Renal cortex interstitium (tissue), 11 donors: ENCODE measurements at regions not wholly inside any gene's neighbourhood (a gene's known extent, or its start where the extent isn't known, plus 50 kb on each side); places are given as distances from the start of the nearest gene placed in this dataset.

Source experiments
- DNase-seq, 11 donors: peaks; one replicate each; pipeline ENCODE4 v3.0.0-alpha.2; 2013; ENCODE audit warnings: low read depth in 9 of 11, low spot score in 4 of 11; ENCODE audit errors: extremely low read depth in 1 of 11

DNA sequence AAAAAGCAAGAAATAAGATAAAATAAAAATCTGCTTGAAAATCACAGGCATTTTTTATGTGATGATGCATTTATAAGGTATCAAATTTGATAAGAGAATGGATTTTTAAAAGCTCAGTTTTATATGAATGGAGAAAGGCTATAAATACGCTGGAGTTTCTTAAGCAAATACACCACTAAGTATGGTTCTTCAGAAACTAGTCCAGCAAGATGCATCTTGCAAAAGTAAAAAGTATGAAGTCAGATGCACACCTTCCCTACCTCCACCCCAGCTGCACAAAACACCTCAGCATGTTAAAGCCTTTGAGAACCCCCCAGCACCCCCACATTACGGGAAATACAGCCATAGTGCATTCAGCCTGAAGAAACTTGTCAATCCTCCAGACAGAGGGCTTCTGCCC is 143.1 kb upstream of the PROX1 start:
- no peak for DNase-seq

DNA sequence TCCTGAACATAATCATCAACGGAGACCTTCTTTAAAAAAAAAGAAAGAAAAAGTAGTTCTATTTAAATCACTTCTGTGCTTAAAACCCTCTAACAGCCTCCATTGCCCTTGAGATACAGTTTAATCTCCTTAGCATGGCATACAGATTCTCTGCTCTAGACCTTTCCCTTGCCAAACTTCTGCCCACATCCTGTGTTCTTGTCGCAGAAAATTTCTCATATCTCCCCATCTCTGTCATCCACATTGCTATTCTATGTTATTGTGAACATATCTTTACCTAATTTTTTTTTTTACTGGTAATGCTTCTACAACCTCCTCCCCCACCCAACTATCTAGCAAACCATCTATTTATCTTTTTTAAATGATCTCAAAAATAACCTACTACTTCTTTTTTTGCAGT is 135.7 kb upstream of the PROX1 start:
- DNase-seq, result no peak

DNA sequence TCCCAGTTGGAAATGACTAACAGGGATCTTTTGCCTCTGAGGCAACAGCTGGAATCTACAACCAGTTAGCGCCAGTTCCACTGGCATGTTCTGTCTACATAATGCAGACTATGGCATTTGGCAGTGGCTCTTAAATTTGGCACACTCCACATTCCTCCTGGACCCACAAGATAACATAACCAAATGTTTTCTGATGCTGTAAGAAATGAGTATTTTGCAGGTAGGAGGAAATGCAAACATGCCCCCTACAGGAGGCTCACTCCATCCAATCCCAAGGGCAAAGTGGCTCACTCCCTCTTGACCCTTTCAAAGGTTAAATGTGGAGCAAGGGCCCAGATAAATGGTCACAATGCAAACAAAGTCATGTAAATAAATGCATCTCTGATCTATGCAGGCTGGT is 129.2 kb upstream of the PROX1 start:
- DNase-seq, result no peak

DNA sequence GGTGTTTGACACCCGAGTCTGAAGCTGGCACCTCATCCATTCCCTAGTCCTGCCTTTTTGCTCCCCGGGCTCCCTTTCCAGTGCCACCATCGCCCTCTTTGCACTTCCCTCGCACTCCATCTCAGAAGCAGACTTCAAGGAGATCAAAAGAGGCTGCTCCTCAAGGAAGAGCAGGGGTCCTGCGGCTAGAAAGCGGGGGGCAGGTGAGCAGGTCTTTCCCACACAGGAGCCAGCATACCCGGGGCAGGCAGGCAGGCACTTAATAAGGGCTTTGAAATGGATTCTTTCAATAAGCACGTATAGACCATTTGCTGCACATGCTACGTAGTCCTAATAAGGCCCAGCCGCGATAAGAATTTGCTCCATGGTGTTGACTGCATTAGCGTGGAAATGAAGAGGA is 125.9 kb upstream of the PROX1 start:
- no peak for DNase-seq

DNA sequence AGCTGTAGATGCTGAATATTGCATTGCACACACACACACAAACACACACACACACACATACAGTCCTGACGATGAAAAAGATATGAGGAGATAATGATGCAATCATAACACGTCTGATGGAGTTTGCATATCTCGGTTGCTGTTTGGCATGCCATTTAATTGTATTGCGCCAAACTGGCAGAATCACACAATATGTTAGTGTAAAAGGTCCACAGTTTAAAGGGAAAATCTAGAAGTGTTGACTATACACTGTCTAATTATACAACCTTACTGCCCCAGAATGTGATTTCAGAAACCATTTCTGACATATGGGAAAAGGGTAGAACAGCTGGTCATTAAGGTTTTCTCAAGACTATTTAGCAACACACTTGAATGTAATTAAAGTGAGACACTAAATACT is 123.7 kb upstream of the PROX1 start:
- DNase-seq, result no peak

DNA sequence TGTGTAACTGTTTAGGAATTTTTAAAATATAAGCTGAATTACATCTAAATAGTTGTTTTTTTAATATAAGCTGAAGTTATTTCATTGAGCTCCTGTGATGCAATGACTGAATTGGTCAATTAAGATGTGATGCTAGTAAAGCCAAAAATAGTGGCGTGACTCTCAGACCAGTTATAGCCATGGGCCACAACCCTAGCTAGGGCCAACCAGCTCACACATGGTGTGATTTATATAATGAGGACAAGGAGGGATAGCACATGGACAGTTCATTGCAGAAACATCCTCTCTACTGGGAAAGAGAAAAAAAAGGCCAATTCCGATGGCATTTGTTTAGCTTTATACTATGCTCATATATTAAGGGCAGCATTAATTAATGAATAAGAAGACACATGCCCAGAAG is 119.3 kb upstream of the PROX1 start:
- DNase-seq, result no peak

DNA sequence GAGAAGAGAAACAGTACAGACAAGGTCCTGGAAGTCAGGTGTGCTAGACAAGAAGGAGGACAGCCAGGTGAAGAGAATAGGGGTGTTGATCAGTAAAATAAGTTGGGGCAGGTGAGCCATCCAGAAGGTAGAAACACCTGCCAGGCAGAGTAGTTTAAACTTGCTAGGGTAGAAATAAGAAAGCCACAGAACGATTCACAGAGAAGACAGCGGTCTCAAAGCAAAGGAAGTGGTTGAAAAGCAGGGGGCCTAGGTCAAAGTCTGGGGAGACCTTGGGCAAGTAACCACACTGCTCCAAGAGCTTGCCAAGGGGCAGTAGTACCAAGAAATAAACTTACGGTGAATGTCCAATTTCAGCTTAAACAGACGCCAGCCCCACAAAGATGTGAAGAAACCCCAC is 116.6 kb upstream of the PROX1 start:
- DNase-seq, result no peak

DNA sequence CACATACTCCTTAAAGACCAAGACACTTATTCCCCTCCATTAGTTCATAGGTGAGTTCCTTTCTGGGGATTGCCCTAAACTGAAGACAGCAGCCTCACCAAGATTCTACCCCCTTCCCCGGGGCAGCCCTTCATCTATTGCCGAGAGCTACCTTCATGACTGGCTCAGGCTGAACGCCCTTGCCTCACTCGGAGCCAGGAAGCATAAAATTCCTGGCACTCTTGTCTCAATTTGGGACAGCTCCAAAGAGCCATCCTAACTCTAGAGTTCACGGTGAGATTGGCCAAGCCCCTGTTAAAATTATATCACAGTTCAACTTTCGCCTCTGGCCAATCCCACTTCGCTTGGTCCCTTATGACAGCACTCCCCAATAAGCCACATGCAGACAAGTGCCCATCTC is 113.0 kb upstream of the PROX1 start:
- no peak for DNase-seq

DNA sequence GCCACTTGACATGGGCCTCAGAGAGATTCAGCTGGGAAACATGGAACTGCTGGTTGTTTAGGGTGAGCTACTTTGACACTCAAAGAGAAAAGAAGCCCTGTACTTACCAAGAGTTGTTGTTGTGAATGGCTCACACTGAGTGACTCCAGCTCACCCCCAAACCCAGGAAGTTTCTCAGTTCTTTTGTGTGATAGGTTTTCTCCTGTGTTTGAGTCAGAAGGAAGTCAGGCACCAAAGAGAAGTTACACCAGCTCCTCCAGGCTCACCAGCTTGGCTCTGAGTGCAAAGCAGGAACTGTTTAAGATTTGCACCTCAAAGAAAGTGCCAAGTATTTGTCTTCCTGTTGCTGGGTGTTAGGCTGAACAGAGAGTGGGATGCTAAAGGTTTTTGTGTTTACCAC is 111.2 kb upstream of the PROX1 start:
- DNase-seq, result no peak

DNA sequence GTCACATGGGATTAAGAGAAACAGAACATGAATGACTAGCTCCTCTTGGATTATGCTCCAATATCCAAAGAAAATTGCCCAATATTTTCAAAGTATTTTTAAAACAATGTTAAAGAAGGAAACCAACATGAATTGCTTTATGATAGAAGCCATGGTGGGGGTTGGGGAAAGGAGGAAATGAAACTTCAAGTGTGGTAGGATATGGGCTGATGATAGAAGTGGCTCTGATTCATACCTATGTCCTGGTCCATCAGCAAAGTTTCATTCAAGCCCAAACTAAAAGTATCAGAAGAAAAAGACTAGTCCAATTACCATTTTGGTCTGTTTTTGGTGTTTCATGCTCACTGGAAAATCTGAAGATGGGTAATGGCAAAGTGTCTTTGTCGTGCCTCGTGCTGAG is 104.2 kb upstream of the PROX1 start:
- no peak for DNase-seq

DNA sequence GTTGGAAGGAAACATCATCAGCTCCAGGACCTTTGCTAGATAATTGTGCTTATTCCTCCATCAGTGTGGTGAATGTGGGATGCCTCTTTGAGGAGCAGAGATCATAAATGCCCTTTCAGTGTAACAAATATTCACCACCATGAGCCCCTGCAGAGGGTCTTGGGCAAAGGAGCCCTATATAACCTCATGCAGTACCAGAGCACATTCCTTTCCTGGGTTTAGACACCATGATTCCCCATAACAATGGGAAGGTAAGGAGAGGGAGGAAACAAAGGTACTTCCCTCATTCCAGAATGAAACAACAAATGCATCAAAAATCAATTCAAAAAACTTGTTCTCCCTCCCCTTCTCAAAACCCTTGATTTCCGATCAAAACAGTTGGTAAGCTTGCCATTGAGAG is 103.4 kb upstream of the PROX1 start:
- DNase-seq, result no peak

DNA sequence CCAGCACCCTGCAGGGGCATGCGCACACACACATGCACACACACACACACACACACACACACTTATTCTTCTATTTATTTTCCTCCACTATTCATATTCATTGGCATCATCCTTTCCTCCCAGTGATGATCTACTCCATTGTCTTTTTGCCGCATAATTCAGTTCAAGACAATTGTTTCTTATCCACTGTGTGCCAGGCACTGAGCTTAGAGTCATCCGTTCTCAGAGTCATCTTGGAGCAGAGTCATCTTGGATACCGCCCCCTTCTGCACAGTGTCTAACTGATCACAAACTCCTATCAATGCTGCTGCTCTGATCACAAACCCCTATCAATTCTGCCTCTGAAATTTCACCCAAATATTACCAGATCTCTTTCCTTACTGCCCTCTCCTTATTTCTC is 102.8 kb upstream of the PROX1 start:
- no peak for DNase-seq

DNA sequence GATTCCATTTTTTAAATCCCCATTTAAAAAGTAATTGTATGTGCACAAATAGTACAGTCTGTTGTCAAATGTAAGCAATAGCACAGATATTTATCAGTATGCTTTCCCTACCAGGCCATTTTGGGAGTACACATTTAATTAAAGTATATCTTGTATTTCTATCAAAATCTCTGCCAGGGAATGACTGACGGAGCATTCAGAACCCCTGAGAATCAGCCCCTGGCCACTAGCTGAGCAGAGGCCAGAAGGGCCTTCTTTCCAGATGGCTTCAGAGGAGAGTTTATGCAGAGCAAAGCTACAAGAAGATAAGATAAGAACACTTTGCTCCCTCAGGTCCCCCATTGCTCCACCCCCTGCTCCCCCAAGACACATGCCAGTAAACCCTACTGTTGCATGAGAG is 99.9 kb upstream of the PROX1 start:
- no peak for DNase-seq

DNA sequence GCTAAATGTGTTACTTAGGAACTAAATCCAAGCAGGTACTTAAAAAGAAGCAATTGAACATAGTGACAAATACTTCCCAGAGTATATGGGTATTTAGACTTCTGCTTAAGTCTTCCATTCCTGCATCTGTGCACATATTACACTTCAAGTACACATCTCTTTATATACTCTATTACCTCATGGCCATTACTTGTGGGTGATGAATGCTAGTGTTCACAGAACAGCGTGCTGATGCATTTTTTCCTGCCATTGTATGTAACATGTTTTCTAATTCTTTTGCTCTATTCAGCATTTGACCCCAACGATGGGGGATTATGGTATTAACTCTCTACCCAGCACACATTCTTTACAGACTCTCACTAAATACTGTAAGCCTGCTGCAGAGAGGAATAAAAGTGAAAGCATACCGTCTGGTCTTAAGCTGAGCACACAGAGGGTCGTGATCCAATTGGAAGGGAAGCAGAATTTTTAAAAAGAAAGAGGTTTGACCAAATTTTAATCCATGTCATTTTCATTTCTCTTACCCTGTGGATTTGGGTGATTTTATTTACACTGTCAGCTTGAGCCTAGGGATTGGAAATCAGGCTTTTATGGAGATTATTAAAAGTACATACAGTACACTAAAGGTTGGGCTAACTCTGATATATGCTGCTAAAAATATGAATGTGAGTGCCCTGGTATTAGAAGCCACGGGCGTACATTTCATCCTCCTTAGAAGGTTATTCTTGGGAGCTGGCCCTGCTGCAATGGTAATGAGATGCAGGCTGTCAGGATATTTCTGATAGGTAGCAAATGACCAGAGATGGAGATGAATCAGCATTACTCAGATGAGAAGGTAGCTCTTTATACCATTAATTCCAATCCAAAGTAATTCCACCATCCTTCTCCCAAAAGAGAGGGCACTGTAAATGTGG is 95.5 kb upstream of the PROX1 start:
- no peak for DNase-seq

DNA sequence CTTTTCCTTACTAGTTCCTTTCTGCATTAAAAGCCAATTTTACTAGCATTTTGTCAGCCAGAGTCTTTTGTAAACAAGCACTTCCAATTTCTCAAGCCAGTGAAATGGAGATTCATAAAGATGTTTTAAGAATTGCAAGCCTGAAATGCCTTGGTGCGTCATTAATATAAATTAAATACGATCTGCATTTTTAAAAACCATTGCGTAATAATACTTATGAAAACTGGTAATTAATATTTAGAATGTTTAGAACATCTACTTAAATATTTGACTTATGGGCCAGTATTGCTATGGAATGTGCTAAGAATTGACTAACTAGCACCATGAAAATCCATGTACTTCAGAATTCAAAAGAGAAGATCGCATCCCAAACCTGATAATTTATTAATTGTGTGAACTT is 89.1 kb upstream of the PROX1 start:
- DNase-seq, result no peak

DNA sequence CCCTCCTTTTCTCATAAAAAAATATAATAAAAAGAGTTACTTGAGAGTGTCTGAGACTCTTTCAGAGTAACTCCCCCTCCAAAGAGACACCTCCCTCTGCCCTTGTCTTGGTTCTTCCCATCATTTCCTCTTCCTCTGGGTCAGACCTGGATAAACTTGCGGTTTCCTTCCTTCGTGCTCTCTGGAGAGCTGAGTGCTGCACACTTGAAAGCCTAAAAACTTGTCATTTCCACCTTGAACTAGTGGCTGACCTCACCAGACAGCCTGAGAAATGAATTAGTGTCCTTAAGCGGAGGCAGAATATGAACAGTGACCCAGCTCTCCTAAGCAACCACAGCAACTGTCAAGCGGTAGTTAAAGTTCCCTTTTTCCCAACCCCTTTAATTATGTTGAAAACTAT is 88.4 kb upstream of the PROX1 start:
- DNase-seq, result peak in 1 of 11 donors; percentile 1

DNA sequence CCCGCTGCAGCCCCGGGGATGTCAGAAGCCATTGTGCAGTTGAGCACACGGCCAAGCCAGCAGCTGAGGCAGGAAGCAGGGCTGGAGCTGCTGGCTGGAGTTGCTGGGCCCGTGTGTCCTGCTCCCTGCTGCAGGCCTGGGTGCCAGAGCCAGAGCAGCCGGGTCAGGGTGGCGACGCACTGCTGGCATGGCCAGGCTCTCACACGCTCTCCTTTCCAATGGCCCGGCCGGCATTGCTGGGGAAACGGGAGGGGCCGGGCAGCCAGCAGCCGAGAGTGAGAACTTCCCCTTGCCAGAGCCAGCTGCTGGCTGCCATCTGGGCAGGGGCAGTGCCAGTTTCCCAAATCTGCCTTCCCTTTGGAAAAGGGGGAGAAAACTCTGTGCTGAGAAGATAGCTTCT is 82.4 kb upstream of the PROX1 start:
- DNase-seq, result no peak

DNA sequence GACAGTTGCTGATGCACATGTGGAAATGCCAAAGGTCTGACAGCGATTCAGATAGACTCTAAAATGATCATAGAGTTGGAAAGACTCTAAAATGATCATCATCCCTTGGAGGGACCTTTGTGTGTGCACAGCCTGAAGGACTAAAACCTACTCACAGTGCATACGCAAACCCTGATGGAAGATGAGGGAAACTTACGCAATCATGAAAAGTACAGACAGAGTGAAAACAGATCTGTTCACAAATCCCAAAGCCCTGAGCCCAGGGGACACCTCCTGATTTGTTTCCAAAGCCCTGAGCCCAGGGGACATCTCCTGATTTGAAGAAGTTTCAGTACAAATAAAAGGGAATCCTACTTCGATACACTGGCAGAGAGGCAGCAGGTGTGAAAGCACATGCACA is 79.3 kb upstream of the PROX1 start:
- DNase-seq, result no peak

DNA sequence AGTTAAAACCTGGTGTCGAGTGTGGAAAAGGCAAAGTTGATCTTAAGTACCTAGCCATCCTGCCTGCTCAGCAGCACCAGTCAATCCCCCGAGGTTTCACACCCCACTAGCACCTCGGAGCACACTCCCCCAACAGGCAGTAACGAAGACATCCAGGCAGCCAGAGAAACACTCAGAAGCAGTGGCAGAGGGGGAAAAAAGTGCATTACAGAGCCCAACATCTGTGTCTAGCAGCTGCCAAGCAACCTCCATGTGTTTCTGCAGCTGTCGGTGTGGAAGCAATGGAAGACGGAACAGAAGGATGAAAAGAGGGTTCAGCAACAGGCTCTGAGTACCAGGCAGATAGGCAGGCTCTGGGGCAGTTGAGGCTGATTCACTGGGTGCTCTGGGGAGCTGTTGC is 73.4 kb upstream of the PROX1 start:
- DNase-seq, result no peak

DNA sequence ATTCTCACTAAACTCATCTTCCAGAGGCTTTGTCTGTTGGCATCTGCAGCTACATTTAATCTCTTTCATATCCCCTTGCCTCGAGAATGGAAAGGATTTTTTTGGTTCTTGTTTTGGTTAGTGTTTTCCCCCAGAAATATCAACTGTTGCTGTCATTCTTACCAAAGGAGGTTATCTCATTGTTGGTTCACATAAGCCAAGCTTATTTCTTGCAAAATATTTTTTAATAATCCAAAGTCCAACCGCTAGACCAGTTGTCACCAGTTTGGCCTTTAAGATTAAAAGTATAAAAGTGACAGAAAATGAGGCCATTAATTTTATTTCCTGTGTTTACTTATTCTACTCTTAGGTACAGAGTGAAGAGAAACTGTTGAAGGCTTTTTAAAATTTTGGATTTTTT is 66.5 kb upstream of the PROX1 start:
- no peak for DNase-seq

DNA sequence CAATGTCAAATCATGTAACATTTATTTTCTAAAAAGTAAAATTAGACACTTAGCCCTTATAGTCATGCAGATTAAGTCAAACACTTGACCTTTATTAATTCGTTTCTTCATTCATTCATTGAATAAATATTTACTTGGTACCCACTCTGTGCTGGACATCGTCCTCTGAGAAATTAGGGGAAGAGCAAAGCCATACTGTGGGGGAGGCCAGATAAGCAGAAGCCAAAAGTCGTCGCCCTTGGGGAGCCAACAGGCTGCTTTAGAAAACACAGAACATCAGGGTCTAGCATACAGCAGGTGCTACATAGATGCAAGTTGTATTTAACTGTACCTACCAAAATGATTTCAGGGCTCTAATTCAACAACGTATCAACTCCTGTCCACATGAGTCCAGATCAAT is 66.1 kb upstream of the PROX1 start:
- DNase-seq, result no peak
